GM19438 (cell line): ENCODE measurements at regions not wholly inside any gene's neighbourhood (a gene's known extent, or its start where the extent isn't known, plus 50 kb on each side); places are given as distances from the start of the nearest gene placed in this dataset.
A peak's percentile ranks its signal among the peaks of the same experiment; 100 is the strongest.
"Not testable (repeated sequence)": the region's sequence is repeated elsewhere in the genome, so short reads cannot be mapped to it uniquely, and the experiment has no call there.

Experiments used
- ATAC-seq: cut with Tn5 transposase; IDR thresholded peaks from one replicate; pipeline ENCODE4 v1.9.1; 2021; ENCODE audit warnings: low read depth; ENCODE audit not compliant: unreplicated experiment

GRCh38 chrX:63285375-63285774 lies 65.8 kb downstream of the SPIN4 start:
- ATAC-seq: no peak

DNA sequence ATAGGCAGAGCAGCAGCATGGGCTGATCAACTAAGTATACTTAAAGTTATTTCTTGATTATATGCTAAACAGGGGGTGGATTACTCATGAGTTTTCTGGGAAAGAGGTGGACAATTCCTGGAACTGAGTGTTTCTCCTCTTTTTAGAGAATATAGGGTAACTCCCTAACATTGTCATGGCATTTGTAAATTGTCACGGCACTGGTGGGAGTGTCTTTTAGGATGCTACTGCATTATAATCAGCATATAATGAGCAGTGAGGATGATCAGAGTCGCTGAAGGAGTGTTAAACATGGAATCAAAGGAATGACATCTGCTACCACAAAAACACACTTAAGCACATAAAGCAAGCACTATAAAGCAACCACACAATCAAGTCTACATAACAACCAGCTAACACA lies 66.5 kb downstream of the SPIN4 start:
- no peak for ATAC-seq

GRCh38 chrX:63283348-63283747 lies 67.8 kb downstream of the SPIN4 start:
- ATAC-seq: no peak

GRCh38 chrX:63282828-63283227 lies 68.3 kb downstream of the SPIN4 start:
- ATAC-seq: no peak

DNA sequence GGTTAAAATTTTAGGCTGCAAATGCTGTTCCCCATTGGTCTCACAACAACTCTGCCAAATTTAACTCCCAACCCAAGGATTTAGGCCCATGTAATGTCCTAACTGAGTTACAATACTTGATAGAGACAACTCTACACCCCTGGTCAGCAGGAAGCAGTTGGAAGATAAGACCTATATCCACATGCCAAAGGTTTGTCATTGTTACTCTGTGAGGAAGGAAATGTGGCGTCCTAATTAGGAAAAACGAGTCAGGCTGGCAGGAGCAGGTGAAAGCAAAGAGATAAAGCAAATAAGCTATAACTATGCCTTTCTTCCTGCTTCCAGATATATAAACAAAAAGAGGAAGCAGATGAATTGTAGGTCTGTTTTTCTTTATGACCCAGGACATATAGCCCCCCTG lies 69.1 kb downstream of the SPIN4 start:
- no peak for ATAC-seq

DNA sequence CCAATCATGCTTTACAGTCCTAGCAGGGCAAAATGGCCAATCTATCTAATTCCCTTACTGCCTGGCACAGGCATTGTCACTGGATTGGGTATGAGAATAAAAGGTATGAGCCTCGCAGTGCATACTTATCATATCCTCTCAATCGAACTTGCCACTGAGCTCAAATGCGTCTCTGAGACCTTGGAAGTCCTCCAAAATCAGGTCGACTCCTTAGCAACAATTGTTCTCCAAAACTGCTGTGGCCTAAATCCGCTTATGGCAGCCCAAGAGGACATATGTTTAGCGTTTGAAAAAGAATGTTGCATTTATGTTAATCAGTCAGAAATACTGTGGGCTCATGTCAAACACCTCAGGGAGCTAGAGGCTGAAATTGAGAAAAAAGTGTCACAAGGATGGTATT lies 69.7 kb downstream of the SPIN4 start:
- ATAC-seq: no peak

- not testable (repeated sequence) for ATAC-seq
Measured at GRCh38 chrX:63277394-63277793, 73.7 kb downstream of the SPIN4 start.

- peak; percentile 70 for ATAC-seq
Measured at GRCh38 chrX:63275127-63275526, 76.0 kb downstream of the SPIN4 start.

GRCh38 chrX:63270873-63271272 lies 80.3 kb downstream of the SPIN4 start:
- no peak for ATAC-seq

GRCh38 chrX:63258144-63258543 lies 93.0 kb downstream of the SPIN4 start:
- no peak for ATAC-seq

DNA sequence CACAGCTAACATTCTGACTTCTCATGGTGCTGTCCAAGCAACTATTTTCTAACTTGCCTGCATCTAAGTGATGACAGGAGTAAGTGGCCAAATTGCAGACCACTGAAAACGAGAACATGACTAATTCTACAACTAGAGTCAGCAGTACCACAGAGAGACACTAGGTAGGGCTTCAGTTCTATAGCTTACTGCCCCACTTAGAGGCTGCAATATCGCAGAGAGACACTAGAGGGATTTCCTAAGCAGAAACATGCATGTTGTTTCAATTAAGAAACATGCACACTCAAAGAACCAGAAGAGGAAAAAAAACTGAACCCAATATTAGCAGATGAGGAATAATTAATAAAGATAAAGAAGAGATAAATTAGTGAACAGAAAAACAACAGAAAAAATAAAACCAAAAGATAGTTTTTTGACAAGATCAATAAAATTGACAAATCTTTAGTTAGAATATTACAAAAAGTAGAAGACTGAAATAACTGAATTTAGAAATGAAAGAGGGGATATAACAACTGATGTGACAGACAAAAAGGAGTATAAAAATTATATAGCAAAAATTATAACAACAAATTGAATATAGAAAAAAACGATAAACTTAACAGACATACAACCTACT lies 100.8 kb downstream of the SPIN4 start:
- ATAC-seq: peak; percentile 100

DNA sequence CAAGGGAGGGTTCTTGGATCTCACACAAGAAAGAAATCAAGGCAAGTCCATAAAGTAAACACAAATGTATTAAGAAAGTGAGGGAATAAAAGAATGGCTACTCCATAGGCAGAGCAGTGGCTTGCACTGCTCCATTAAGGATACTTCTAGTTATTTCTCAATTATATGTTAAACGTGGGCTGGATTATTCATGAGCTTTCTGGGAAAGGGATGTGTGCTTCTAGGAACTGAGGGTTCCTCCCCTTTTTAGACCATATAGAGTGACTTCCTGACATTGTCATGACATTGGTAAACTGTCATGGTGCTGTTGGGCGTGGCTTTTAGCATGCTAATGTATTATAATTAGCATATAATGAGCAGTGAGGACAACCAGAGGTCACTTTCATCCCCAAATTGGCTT lies 108.4 kb downstream of the SPIN4 start:
- ATAC-seq: not testable (repeated sequence)

GRCh38 chrX:63235963-63236362 lies 115.2 kb downstream of the SPIN4 start:
- not testable (repeated sequence) for ATAC-seq

GRCh38 chrX:63233013-63233412 lies 118.1 kb downstream of the SPIN4 start:
- ATAC-seq: not testable (repeated sequence)

- not testable (repeated sequence) for ATAC-seq
Measured at GRCh38 chrX:63218202-63218601, 132.9 kb downstream of the SPIN4 start.

DNA sequence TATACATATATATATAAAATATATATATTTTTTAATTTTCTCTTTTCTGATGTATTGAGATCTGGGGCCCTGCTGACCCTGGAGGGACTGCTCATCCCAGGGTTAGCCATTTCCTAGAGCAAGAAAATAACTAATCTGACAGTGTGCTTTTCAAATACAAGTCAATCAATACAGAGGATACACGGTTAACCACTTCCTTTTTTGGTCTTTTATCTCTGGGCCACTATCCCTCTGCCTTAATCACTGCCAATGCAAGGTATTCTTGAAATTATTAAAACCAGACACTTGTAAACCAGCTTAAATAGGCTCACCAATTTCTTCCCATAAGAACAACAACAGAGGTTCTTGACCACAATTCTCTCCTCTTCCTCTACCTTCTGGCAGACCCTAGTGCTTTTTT lies 133.6 kb downstream of the SPIN4 start:
- ATAC-seq: not testable (repeated sequence)

DNA sequence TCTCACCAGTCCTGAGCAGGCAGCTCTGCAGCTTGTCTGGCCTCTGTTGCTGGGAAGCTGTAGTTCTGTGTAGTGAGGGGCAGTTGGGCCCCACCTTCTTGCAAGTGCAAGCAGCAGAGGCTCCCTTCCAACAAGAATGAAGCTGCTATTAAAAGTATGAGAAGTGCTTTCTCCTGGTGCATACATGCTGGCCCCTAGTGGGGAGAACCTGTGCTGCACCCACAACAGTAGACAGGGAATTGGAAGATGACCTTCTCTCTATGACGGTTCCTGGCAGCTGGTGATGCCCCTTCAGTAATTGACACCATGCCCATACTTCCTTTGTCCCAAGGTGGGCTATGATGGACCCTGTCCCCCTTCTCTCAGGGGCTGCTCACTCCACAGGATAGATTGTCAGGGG lies 141.5 kb downstream of the SPIN4 start:
- peak; percentile 47 for ATAC-seq

- ATAC-seq: peak; percentile 70
Measured at GRCh38 chrX:63209128-63209527, 142.0 kb downstream of the SPIN4 start.

GRCh38 chrX:63204266-63205074 lies 146.7 kb downstream of the SPIN4 start:
- not testable (repeated sequence) for ATAC-seq

DNA sequence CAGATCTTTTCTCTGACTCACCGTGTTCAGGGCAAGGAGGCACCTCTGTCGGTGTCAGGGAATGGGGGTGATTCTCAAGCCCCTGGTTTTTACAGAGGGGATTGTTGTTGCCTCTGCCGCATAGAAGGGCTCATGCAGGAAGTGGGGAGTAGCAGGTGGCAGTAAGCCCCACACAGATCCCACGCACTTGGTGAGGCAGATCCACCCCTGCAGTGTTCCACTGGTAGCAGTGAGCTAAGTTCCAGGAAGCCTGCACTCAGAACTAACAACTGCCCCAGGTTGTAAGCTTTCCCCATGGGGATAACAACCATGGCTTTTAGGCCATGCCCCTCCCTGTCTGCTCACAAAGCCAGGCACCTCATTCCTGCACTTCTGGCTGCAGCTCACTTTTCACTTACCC lies 149.1 kb downstream of the SPIN4 start:
- not testable (repeated sequence) for ATAC-seq

GRCh38 chrX:63198693-63199092 lies 152.4 kb downstream of the SPIN4 start:
- not testable (repeated sequence) for ATAC-seq
